Coronary artery (tissue), 2 donors: ENCODE measurements at regions not wholly inside any gene's neighbourhood (a gene's known extent, or its start where the extent isn't known, plus 50 kb on each side); places are given as distances from the start of the nearest gene placed in this dataset.

Experiments used
- DNase-seq: peaks from one replicate; pipeline ENCODE4 v3.0.0-alpha.2; 2017; ENCODE audit warnings: low spot score
- H3K27ac ChIP-seq, 2 donors: fragments of 200-600 bp; sonication (generic); one replicate each; pipeline ENCODE4 v1.5.1; 2016 to 2019
- H3K4me3 ChIP-seq: fragments of 200-600 bp; sonication (generic); 2 replicates; pipeline ENCODE4 v1.5.1; 2016; ENCODE audit warnings: mild to moderate bottlenecking, moderate library complexity
- CTCF ChIP-seq: fragments of 200-600 bp; sonication (generic); IDR thresholded peaks from one replicate; pipeline ENCODE4 v1.5.1; 2019; ENCODE audit warnings: antibody characterized with exemption

- TF ChIP-seq CTCF: no peak
- no peak for DNase-seq
- Histone ChIP-seq H3K27ac (no peak overlapping the region), H3K4me3 (no peak overlapping the region)
Observed at GRCh38 chr1:81205956-81206355, 594.8 kb upstream of the ADGRL2 start.

DNA sequence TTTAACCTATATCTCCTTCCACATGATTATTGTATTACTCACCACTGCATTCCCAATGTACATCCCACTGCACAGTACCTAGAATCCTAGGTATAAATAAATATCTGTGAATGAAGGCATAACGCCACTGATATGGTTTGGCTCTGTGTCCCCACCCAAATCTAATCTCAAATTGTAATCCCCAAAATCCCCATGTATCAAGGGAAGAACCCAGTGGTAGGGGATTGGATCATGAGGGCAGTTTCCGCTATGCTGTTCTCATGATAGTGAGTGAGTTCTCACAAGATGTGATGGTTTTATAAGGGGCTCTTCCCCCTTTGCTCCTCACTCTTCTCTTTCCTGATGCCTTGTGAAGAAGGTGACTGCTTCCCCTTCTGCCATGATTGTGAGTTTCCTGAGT lies 599.0 kb upstream of the ADGRL2 start:
- no peak for TF ChIP-seq CTCF
- DNase-seq: no peak
- H3K27ac ChIP-seq: no peak overlapping the region

GRCh38 chr1:81197591-81197990 lies 603.1 kb upstream of the ADGRL2 start:
- Histone ChIP-seq H3K27ac (no peak overlapping the region), H3K4me3 (no peak overlapping the region)
- no peak for TF ChIP-seq CTCF
- DNase-seq: no peak

More for the DNA sequence above, 599.0 kb upstream of the ADGRL2 start:
- no peak overlapping the region for H3K4me3 ChIP-seq

DNA sequence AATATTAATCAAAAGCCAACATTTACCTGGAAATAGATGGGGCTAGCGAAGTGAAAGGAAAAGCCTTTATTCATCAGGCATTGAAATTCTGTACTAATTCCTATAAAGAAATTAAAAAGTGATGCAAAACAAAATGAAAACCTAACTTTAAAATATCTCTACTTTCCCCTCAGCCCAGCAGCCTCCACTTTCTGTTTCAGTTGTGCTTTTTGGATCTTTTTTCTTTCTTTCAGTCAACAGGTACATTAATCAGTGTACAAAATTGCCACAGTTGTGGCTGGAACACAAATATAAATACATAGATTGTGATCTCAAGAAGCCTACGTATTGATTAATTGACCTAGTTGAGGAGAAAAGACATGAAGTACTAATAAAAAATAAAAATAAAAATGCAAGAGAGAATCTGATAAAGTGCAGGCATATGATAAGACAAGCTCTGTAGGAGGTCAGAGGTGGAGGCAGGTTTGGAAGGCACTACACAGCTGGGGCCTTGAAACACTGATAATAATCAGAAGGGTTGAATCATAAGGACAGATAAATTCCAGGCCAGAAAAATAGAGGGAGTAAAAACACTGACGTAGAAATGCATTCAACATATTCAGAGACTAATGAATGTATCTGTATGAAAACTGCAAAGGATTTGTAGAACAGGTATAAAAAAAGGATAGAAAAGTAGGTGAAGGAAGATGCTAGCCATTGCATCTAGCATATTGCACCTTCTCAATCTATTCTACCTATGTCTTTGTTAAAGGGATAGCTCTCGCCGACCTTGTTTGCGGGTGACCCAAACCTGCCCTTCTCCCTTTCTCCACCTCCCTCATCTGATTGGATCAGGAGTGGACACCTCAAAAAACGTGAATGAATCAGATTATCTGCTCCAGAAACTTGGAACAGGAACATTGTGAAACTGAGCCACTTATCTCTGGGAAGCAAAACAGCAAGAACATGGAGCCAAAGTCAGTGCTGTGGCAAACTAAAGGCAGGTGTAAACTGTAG lies 607.8 kb upstream of the ADGRL2 start:
- TF ChIP-seq CTCF: no peak
- no peak overlapping the region for H3K4me3 ChIP-seq
- no peak overlapping the region for H3K27ac ChIP-seq
- no peak for DNase-seq

DNA sequence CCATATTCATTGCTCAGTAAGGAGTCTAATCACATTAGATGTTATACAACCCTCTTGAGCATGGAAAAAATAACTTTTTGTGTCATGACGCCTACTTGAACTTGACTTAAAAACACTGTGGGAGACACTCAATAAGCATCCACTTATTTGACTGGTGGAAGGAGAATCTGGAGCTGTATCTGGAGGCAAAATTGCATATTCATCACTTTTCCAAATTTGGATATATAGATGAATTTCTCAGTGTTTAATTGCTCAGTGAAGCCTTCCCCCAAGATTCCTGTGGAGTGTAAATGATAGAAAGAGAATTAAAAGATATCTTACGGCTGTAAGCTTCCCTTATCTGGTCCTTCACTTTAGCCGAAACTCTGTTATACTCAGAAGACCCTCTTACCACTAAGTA lies 610.7 kb upstream of the ADGRL2 start:
- DNase-seq: no peak
- no peak overlapping the region for H3K27ac ChIP-seq
- H3K4me3 ChIP-seq: no peak overlapping the region
- TF ChIP-seq CTCF: no peak

DNA sequence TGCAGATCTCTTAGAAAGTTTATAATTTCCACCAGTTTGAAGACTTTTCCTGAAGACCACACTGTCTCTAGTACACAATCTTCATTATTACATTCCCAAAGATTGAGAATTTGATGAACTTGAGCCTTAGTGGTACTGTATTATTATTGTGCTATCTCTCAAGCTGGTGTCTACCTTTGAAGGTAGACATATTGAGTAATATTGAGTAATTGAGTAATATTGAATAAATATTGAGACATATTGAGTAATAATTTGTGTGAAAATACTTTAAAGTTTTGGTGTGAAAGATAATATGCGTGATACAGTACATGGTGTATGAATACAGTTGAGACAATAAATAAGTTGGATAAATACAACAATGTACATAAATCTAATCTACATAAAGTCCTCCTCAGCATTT lies 613.1 kb upstream of the ADGRL2 start:
- no peak for DNase-seq
- no peak overlapping the region for H3K27ac ChIP-seq
- no peak overlapping the region for H3K4me3 ChIP-seq
- no peak for TF ChIP-seq CTCF

GRCh38 chr1:81186261-81186660 lies 614.5 kb upstream of the ADGRL2 start:
- Histone ChIP-seq H3K27ac (no peak overlapping the region), H3K4me3 (no peak overlapping the region)
- no peak for TF ChIP-seq CTCF
- no peak for DNase-seq
